HCT116 (cell line): ENCODE measurements at regions not wholly inside any gene's neighbourhood (a gene's known extent, or its start where the extent isn't known, plus 50 kb on each side); places are given as distances from the start of the nearest gene placed in this dataset.

ENCODE experiments used
- ATAC-seq: fragments of 200-7000 bp; cut with Tn5 transposase; 2 replicates; pipeline ENCODE4 v1.9.1; 2020; ENCODE audit warnings: mild to moderate bottlenecking, moderate library complexity
- BruUV-seq: library from RNA; stranded (reverse); fragments of 400-500 nt; replicated peaks from 2 replicates; lab custom pipeline; 2021; lab: Mats Ljungman, UMichigan
- CTCF ChIA-PET: fragments of 300-600 bp; sonication (Branson Sonifier 250); formaldehyde crosslinking; loops from one replicate; lab custom pipeline; 2021; ENCODE audit warnings: antibody characterized with exemption; lab: Charles Lee
- POLR2A ChIA-PET: fragments of 300-600, 350-600 bp; sonication (Branson Sonifier 250); formaldehyde crosslinking; loops from one replicate; lab custom pipeline; 2021; ENCODE audit warnings: antibody characterized with exemption; lab: Charles Lee
- RAD21 ChIA-PET, 2 experiments: fragments of 300-600 bp; sonication (Branson Sonifier 250); formaldehyde crosslinking; loops; one replicate each; lab custom pipeline; 2023; ENCODE audit warnings: low total read pairs in 2 of 2; ENCODE audit not compliant: uncharacterized antibody in 2 of 2, unreplicated experiment in 2 of 2, low non-redundant PET in 1 of 2; lab: Charles Lee
- DNase-seq: peaks from one replicate; pipeline ENCODE4 v3.0.0-alpha.2; 2010; ENCODE audit warnings: low read depth, low spot score
- H2AFZ ChIP-seq: fragments of 200-600 bp; shearing (Covaris generic), sonication (generic); 2 replicates; pipeline ENCODE4 v1.6.1; 2017; ENCODE audit warnings: low read depth, mixed run types, mixed read lengths, antibody characterized with exemption, low read length; ENCODE audit not compliant: poor library complexity, severe bottlenecking
- H3K27ac ChIP-seq: 2 replicates; pipeline ENCODE4 v1.5.1; 2012; ENCODE audit warnings: low read depth, low read length
- H3K27me3 ChIP-seq: fragments of 200-600 bp; sonication (generic); 2 replicates; pipeline ENCODE4 v1.6.1; 2016; ENCODE audit warnings: mixed run types, low read length, mixed read lengths; ENCODE audit not compliant: insufficient read depth
- H3K36me3 ChIP-seq, 2 experiments: fragments of 200-500 bp in 1 of 2; fragments of 200-600 bp in 1 of 2; sonication (Bioruptor generic) in 1 of 2; sonication (generic) in 1 of 2; 2 replicates each; pipeline versions ENCODE4 v1.5.1 to v1.6.1; 2014 to 2016; ENCODE audit warnings: low read length in 2 of 2, inconsistent platforms in 1 of 2, mixed read lengths in 1 of 2, mixed run types in 1 of 2; ENCODE audit not compliant: insufficient read depth in 2 of 2, control insufficient read depth in 1 of 2
- H3K4me1 ChIP-seq, 2 experiments: fragments of 200-600 bp in 1 of 2; sonication (generic) in 1 of 2; 2 replicates each; pipeline versions ENCODE4 v1.5.1 to v1.6.1; 2012 to 2017; ENCODE audit warnings: low read length in 2 of 2, inconsistent platforms in 1 of 2, mild to moderate bottlenecking in 1 of 2, mixed read lengths in 1 of 2, mixed run types in 1 of 2, moderate library complexity in 1 of 2; ENCODE audit not compliant: insufficient read depth in 2 of 2, control insufficient read depth in 1 of 2
- H3K4me2 ChIP-seq: fragments of 200-600 bp; sonication (generic); 2 replicates; pipeline ENCODE4 v1.6.1; 2017; ENCODE audit warnings: mixed run types, low read length, mixed read lengths
- H3K4me3 ChIP-seq, 2 experiments: fragments of 200-600 bp in 1 of 2; sonication (generic) in 1 of 2; replicated peaks in 1 of 2; 2 replicates each; pipeline ENCODE4 v1.5.1; 2011 to 2016; ENCODE audit warnings: low read length in 2 of 2, control low read depth in 1 of 2, low read depth in 1 of 2, mild to moderate bottlenecking in 1 of 2, mixed read lengths in 1 of 2, mixed run types in 1 of 2
- H3K79me2 ChIP-seq: fragments of 200-600 bp; sonication (generic); 2 replicates; pipeline ENCODE4 v1.6.1; 2017; ENCODE audit warnings: mild to moderate bottlenecking, mixed run types, low read length, moderate library complexity, mixed read lengths; ENCODE audit not compliant: insufficient read depth
- H3K9ac ChIP-seq: fragments of 200-600 bp; sonication (generic); 2 replicates; pipeline ENCODE4 v1.6.1; 2016; ENCODE audit warnings: low read length, mixed read lengths
- H3K9me2 ChIP-seq: fragments of 200-600 bp; sonication (generic), shearing (Covaris generic); 2 replicates; pipeline ENCODE4 v1.6.1; 2017; ENCODE audit warnings: mixed run types, mild to moderate bottlenecking, moderate library complexity; ENCODE audit not compliant: insufficient read depth
- H3K9me3 ChIP-seq, 2 experiments: fragments of 200-500 bp in 1 of 2; fragments of 200-600 bp in 1 of 2; sonication (Bioruptor generic) in 1 of 2; sonication (generic) in 1 of 2; 2 replicates each; pipeline ENCODE4 v1.6.1; 2014 to 2017; ENCODE audit warnings: low read length in 2 of 2, mixed read lengths in 2 of 2, inconsistent platforms in 1 of 2, low read depth in 1 of 2, mild to moderate bottlenecking in 1 of 2, mixed run types in 1 of 2, moderate library complexity in 1 of 2; ENCODE audit not compliant: control insufficient read depth in 1 of 2, insufficient read depth in 1 of 2
- H4K20me1 ChIP-seq: fragments of 200-600 bp; sonication (generic), shearing (Covaris generic); 2 replicates; pipeline ENCODE4 v1.6.1; 2017; ENCODE audit warnings: mixed run types, mild to moderate bottlenecking, moderate library complexity; ENCODE audit not compliant: insufficient read depth
- ATF3 ChIP-seq: IDR thresholded peaks from 2 replicates; pipeline ENCODE4 v1.6.1; 2012
- CBX3 ChIP-seq: IDR thresholded peaks from 2 replicates; pipeline ENCODE4 v1.6.1; 2012; ENCODE audit warnings: low read depth
- CEBPB ChIP-seq: IDR thresholded peaks from 2 replicates; pipeline ENCODE4 v1.6.1; 2012; ENCODE audit warnings: low read depth
- CTCF ChIP-seq, 3 experiments: fragments of 200-600 bp in 1 of 3; sonication (generic) in 1 of 3; IDR thresholded peaks in 2 of 3; conservative IDR thresholded peaks in 1 of 3; 2 replicates each; pipeline ENCODE4 v1.5.1; 2012 to 2017; ENCODE audit warnings: low read depth in 2 of 3, low read length in 2 of 3, antibody characterized with exemption in 1 of 3, borderline replicate concordance in 1 of 3, control low read depth in 1 of 3, mild to moderate bottlenecking in 1 of 3, mixed read lengths in 1 of 3, mixed run types in 1 of 3, moderate library complexity in 1 of 3; ENCODE audit not compliant: insufficient read depth in 1 of 3
- EZH2 ChIP-seq: fragments of 200-600 bp; sonication (generic); IDR thresholded peaks from 2 replicates; pipeline ENCODE4 v1.6.1; 2017; ENCODE audit warnings: antibody characterized with exemption, mixed run types
- EZH2phosphoT487 ChIP-seq: fragments of 200-600 bp; IDR thresholded peaks from 2 replicates; pipeline ENCODE4 v1.6.1; 2018; ENCODE audit warnings: antibody characterized with exemption, borderline replicate concordance
- JUND ChIP-seq: IDR thresholded peaks from 2 replicates; pipeline ENCODE4 v1.6.1; 2012
- POLR2A ChIP-seq: IDR thresholded peaks from 2 replicates; pipeline ENCODE4 v1.7.0; 2011; ENCODE audit warnings: borderline replicate concordance; ENCODE audit not compliant: insufficient read depth, insufficient read length; ENCODE audit errors: extremely low read depth
- POLR2AphosphoS5 ChIP-seq: IDR thresholded peaks from 2 replicates; pipeline ENCODE4 v1.6.1; 2011; ENCODE audit warnings: mild to moderate bottlenecking, low read depth, low read length, moderate library complexity
- SIN3A ChIP-seq: IDR thresholded peaks from 2 replicates; pipeline ENCODE4 v1.6.1; 2012; ENCODE audit warnings: low read depth
- SP1 ChIP-seq: IDR thresholded peaks from 2 replicates; pipeline ENCODE4 v1.6.1; 2012; ENCODE audit warnings: low read depth
- SRF ChIP-seq: IDR thresholded peaks from 2 replicates; pipeline ENCODE4 v1.6.1; 2012; ENCODE audit warnings: low read depth
- TCF7L2 ChIP-seq: IDR thresholded peaks from 2 replicates; pipeline ENCODE4 v1.7.0; 2011; ENCODE audit warnings: borderline replicate concordance, inconsistent platforms; ENCODE audit not compliant: insufficient read depth, insufficient read length; ENCODE audit errors: extremely low read depth
- YY1 ChIP-seq: IDR thresholded peaks from 2 replicates; pipeline ENCODE4 v1.6.1; 2011; ENCODE audit warnings: low read length, low read depth, moderate library complexity, mild to moderate bottlenecking; ENCODE audit not compliant: insufficient replicate concordance; ENCODE audit errors: extremely low read depth
- ZBTB33 ChIP-seq: IDR thresholded peaks from 2 replicates; pipeline ENCODE4 v1.6.1; 2011; ENCODE audit warnings: mild to moderate bottlenecking, low read length, moderate library complexity; ENCODE audit not compliant: insufficient replicate concordance; ENCODE audit errors: extremely low read depth
- ZFX ChIP-seq: fragments of 450-650 bp; IDR thresholded peaks from 2 replicates; pipeline ENCODE4 v1.6.1; 2017
- intact Hi-C: fragments of 100-400 bp; cut with micrococcal nuclease; formaldehyde crosslinking; loops from 2 replicates; pipeline ENCODE4 v1.10.0; 2022

- ChIA-PET POLR2A (no interaction called here), RAD21 (no interaction called here), CTCF (no interaction called here)
- H3K9ac ChIP-seq: no peak overlapping the region
- H3K4me2 ChIP-seq: no peak overlapping the region
- no TSS peak for BruUV-seq
- no peaks in the 10 kb centered on the region for H3K79me2 ChIP-seq
- ATAC-seq: no peak
- H3K9me2 ChIP-seq: no peaks in the 10 kb centered on the region
- H3K27me3 ChIP-seq: no peaks in the 10 kb centered on the region
- TF ChIP-seq CBX3 (no peak), SP1 (no peak), CTCF (IDR thresholded peaks at IDR 0.05 in 2 of 3, conservative IDR thresholded peaks at IDR 0.05 in 1 of 3; ENCODE audit: borderline replicate concordance in 1 of 3, insufficient read depth in 1 of 3, low read depth in 2 of 3, low read length in 2 of 3) (no peak), ZFX (no peak), ZBTB33 (no peak), EZH2phosphoT487 (no peak), TCF7L2 (no peak), SIN3A (no peak), JUND (no peak), POLR2AphosphoS5 (no peak), CEBPB (no peak), SRF (no peak), ATF3 (no peak), YY1 (no peak), POLR2A (no peak), EZH2 (no peak)
- TF ChIP-seq, all 23 proteins: peak for 0
- Histone ChIP-seq H3K9me3 (no peaks in the 10 kb centered on the region), H3K4me1 (0 out of 4 replicates have a peak, but pooled peaks cover 0 to 2% of the 10 kb centered on the region in 2 experiments), H3K4me3 (no peak overlapping the region), H2AFZ (no peak overlapping the region), H4K20me1 (no peaks in the 10 kb centered on the region), H3K36me3 (no peaks in the 10 kb centered on the region; a peak in 1 of 4 replicates), H3K27ac (no peak overlapping the region)
- no peak for DNase-seq
- intact Hi-C loops: no loop called here
Observed at GRCh38 chr21:15604413-15604812, 125.4 kb upstream of the USP25 start.
